Ovary (tissue), 3 donors: ENCODE measurements at regions not wholly inside any gene's neighbourhood (a gene's known extent, or its start where the extent isn't known, plus 50 kb on each side); places are given as distances from the start of the nearest gene placed in this dataset.
A peak's percentile ranks its signal among the peaks of the same experiment; 100 is the strongest.

ENCODE experiments used
- EP300 ChIP-seq: sonication (generic); formaldehyde crosslinking; IDR thresholded peaks from one replicate; pipeline ENCODE4 v1.6.1; 2017; ENCODE audit warnings: antibody characterized with exemption
- POLR2A ChIP-seq: fragments of 450-650 bp; IDR thresholded peaks from one replicate; pipeline ENCODE4 v1.6.1; 2017; ENCODE audit warnings: antibody characterized with exemption, mild to moderate bottlenecking, moderate library complexity
- TF ChIP-seq, protein P1 (sequence below), 3 donors: fragments of 450-650 bp in 2 of 3; fragments of 200-600 bp in 1 of 3; IDR thresholded peaks; one replicate each; pipeline versions ENCODE4 v1.5.1 to v1.8.0; 2016 to 2022; ENCODE audit warnings: antibody characterized with exemption in 3 of 3, mild to moderate bottlenecking in 1 of 3
- donor health status: DM: no; HTN: no; CAD: no.

DNA sequence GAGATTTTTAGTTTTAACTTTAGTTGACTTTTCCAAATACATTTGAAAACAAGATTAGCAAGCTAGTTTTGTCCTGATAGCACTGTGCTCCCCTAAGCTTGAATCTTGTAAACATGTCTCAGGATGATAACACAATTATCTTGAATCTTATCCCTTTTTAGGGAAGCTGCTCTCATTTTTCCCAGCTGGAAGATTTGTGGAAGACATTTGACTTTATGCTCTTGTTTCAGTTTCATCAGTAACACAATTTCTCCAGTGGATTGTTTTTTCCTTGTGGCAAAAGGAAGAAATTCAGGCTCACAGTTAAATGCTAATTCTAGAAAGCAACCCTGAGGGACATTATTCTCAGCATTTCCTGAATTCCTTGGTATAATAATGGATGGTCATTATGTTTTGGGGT is 88.8 kb downstream of the CDC7 start:
- TF ChIP-seq, protein P1, sequence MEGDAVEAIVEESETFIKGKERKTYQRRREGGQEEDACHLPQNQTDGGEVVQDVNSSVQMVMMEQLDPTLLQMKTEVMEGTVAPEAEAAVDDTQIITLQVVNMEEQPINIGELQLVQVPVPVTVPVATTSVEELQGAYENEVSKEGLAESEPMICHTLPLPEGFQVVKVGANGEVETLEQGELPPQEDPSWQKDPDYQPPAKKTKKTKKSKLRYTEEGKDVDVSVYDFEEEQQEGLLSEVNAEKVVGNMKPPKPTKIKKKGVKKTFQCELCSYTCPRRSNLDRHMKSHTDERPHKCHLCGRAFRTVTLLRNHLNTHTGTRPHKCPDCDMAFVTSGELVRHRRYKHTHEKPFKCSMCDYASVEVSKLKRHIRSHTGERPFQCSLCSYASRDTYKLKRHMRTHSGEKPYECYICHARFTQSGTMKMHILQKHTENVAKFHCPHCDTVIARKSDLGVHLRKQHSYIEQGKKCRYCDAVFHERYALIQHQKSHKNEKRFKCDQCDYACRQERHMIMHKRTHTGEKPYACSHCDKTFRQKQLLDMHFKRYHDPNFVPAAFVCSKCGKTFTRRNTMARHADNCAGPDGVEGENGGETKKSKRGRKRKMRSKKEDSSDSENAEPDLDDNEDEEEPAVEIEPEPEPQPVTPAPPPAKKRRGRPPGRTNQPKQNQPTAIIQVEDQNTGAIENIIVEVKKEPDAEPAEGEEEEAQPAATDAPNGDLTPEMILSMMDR (IDR thresholded peaks at IDR 0.05), result peak in 2 of 3 donors; percentile 34 to 46
- TF ChIP-seq EP300 (no peak), POLR2A (no peak)
